GM12864 (cell line): ENCODE measurements at regions not wholly inside any gene's neighbourhood (a gene's known extent, or its start where the extent isn't known, plus 50 kb on each side); places are given as distances from the start of the nearest gene placed in this dataset.

ENCODE experiments used
- DNase-seq: peaks from one replicate; pipeline ENCODE4 v3.0.0-alpha.2; 2011; ENCODE audit warnings: low read depth
- H3K4me3 ChIP-seq: 2 replicates; pipeline ENCODE4 v1.5.1; 2011; ENCODE audit warnings: mild to moderate bottlenecking, low read depth, low read length, control low read depth
- TF ChIP-seq, protein P1 (sequence below): IDR thresholded peaks from 2 replicates; pipeline ENCODE4 v1.5.1; 2011; ENCODE audit warnings: low read depth, mild to moderate bottlenecking, moderate library complexity, low read length, control low read depth, inconsistent platforms; ENCODE audit errors: missing control alignments

DNA sequence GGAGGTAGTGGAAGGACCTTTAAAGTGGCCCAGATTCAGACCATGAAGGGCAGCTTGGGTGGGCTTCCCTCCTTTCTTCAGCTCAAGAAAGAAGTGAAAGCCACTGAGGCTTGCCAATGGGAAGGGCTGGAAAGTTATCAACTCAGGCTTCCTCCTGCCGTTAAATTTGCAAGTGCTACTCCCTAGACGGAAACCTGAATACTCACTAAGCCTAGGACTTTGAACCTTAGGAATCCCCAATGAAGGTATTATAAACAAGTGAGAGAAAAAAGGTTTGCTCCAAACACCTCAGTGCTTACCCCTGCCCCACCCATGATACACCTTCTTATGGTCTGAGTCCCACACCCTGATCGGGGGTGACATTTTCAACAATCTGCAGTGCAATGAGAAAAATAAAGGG lies 396.4 kb downstream of the SHQ1 start:
- TF ChIP-seq, protein P1, sequence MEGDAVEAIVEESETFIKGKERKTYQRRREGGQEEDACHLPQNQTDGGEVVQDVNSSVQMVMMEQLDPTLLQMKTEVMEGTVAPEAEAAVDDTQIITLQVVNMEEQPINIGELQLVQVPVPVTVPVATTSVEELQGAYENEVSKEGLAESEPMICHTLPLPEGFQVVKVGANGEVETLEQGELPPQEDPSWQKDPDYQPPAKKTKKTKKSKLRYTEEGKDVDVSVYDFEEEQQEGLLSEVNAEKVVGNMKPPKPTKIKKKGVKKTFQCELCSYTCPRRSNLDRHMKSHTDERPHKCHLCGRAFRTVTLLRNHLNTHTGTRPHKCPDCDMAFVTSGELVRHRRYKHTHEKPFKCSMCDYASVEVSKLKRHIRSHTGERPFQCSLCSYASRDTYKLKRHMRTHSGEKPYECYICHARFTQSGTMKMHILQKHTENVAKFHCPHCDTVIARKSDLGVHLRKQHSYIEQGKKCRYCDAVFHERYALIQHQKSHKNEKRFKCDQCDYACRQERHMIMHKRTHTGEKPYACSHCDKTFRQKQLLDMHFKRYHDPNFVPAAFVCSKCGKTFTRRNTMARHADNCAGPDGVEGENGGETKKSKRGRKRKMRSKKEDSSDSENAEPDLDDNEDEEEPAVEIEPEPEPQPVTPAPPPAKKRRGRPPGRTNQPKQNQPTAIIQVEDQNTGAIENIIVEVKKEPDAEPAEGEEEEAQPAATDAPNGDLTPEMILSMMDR: no peak
- no peak for DNase-seq
- H3K4me3 ChIP-seq: no peak overlapping the region

DNA sequence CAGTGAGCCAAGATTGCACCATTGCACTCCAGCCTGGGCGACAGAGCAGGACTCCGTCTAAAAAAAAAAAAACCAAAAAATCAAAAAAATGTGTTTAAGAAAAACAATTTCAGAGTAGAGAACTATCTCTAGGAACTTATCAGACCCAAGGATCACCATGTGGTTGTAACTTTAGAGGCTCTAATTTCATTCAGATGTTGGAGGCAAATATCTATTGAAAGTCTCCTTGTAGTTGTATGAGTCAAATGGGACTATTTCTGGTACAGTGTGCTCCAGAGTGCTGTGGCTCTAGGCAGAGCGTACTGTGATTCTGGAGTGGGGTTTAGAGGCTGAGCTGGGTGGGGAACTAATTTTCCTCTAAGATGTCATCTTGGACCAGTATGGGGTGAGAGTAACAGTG lies 398.7 kb downstream of the SHQ1 start:
- TF ChIP-seq, protein P1: no peak
- no peak for DNase-seq
- H3K4me3 ChIP-seq: no peak overlapping the region

DNA sequence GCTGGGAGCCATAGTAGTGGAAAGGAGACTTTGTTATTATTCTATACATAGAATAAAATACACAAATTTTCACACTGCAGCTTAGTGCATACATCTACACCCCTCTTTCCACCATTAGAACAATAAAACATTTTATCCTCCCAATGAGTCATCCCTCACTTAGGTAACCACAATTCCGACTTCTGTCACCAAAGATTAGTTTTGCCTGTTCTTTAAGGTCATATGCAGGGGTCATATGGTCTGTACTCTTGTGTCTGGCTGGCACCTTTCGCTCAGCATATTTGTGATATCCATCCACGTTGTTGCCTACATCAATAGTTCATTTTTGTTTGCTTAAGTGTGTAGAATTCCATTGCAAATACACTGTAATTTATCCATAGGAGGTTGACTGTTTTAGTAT lies 399.4 kb downstream of the SHQ1 start:
- TF ChIP-seq, protein P1: no peak
- H3K4me3 ChIP-seq: no peak overlapping the region
- DNase-seq: no peak

DNA sequence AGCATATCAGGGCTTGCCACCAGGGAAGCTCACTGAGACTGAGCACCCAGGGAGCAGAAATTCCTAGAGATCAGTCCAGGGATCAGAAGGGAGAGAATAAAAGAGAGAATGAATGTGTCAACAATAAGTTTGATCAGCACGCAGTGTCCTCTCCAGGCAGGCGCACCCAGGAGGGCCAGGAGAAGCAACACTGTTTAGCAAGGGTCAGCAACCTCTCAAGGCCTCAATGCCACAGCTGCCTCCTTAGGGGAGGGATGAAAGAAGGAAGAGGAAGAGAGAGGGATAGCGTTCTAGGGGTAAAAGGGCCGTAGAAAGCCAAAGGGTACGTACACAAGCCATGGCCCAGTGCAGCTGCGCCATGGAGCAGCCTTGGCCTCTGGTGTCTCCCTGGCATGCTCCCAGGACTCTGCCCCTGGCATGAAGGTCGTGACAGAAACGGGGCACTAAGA lies 399.8 kb downstream of the SHQ1 start:
- TF ChIP-seq, protein P1: no peak
- no peak for DNase-seq
- H3K4me3 ChIP-seq: no peak overlapping the region

DNA sequence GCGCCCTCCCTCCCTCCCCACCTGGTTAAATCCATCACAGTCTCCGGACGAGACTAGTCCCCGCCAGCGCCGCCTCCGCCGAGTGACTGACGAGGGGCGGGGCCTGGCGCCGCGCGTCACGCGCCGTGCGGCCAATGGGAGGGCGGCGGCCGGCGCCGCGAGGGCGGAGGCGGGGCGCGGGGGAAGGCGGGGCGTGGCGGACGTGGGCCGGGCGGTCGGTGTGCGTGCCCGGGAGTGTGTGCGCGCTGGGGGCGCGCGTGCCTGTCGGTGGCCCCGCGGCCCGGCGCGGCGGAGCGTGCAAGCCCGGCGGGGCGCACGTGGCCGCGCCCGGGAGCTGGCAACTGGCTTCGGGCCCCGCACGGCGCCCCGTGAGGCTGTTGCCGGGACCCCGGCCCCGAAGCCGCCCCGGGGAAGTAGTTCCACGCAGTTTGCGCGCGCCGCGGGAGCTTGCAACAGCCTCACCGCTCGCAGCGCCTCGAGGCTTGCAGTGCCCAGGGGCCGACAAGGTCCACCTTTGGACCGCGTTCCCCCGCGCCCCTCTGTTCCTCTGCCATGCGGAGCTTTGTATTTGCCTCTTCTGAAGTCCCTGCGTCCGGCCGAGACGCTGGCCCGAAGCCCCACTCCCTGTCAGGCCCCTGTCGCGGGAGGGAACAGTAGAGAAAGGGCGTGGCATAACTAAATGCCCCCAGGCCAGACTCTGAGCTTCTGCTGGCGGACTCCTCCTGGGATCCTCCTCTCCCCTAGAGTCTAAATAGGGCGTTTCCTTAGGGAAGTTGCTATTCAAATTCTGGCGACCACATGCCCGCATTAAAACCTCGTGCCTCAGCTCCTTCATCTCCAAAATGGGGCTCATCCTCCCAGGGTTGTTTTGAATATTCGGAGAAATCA lies 400.9 kb downstream of the SHQ1 start:
- TF ChIP-seq, protein P1: no peak
- peak overlapping the region; percentile 98 for H3K4me3 ChIP-seq
- DNase-seq: peak; percentile 38

DNA sequence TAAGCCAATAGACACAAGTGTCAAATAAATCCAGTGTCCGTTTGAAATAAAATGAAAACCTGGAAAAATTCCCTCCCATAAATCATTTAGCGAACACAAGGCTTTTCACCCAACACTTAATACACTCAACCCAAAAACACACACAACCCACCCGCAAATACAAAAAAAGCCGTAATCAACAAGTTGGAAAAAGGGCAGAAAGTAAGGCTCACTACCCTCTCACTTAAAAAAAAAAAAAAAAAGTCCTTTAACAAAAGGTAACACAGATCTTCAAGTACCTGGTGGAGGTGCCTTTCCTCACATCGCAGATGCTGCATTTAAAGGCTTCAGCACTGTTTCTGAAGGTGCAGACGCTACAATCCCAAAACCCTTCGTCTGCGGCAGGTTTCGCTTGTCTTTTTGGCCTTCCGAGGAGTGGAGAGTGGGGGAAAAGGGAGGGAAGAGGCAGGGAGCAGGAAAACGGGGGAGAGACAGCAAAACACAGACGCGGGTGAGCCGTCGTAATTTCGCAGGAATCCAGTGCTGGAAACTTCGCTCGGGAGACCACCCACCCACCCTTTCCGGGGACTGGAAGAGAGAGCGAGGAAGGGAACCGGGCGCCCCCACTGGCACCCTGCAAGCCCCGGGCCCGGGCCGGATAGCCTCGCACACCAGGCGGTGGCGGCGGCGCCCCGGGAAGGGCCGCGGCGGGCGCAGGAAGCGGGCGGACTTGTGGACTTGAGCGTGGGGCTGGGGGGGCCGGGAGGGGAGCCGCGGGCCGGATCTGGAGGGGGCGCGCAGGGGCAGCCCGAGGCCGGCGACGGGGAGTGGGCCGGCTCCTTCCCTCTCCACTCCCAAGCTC lies 401.8 kb downstream of the SHQ1 start, which contains the start of gene RYBP:
Gene RYBP (minus strand): TSS at position 404 of the 841 bp plus-strand sequence.
- DNase-seq: no peak
- H3K4me3 ChIP-seq: peak within 1 kb of the TSS; percentile 98
- TF ChIP-seq, protein P1: no peak
